AG04449 (cell line): ENCODE measurements at regions not wholly inside any gene's neighbourhood (a gene's known extent, or its start where the extent isn't known, plus 50 kb on each side); places are given as distances from the start of the nearest gene placed in this dataset.

Experiments used
- CTCF ChIA-PET: fragments of 350-600 bp; formaldehyde crosslinking; extraction: SDS; loops from one replicate; lab custom pipeline; 2021; ENCODE audit warnings: antibody characterized with exemption; lab: Yijun Ruan, JAX
- POLR2A ChIA-PET: fragments of 400-600, 350-600 bp; formaldehyde crosslinking; extraction: SDS; loops from one replicate; lab custom pipeline; 2020; ENCODE audit warnings: antibody characterized with exemption, inconsistent platforms; lab: Yijun Ruan, JAX
- DNase-seq: peaks from one replicate; pipeline ENCODE4 v3.0.0-alpha.2; 2010; ENCODE audit warnings: low read depth, low spot score
- H3K4me3 ChIP-seq: 2 replicates; pipeline ENCODE4 v1.5.1; 2011; ENCODE audit warnings: low read depth, mild to moderate bottlenecking, control low read depth, low read length
- TF ChIP-seq, protein P1 (sequence below): IDR thresholded peaks from one replicate; pipeline ENCODE4 v1.5.1; 2011; ENCODE audit warnings: mild to moderate bottlenecking, moderate library complexity, low read length, control low read depth, inconsistent platforms; ENCODE audit not compliant: insufficient read depth; ENCODE audit errors: missing control alignments

DNA sequence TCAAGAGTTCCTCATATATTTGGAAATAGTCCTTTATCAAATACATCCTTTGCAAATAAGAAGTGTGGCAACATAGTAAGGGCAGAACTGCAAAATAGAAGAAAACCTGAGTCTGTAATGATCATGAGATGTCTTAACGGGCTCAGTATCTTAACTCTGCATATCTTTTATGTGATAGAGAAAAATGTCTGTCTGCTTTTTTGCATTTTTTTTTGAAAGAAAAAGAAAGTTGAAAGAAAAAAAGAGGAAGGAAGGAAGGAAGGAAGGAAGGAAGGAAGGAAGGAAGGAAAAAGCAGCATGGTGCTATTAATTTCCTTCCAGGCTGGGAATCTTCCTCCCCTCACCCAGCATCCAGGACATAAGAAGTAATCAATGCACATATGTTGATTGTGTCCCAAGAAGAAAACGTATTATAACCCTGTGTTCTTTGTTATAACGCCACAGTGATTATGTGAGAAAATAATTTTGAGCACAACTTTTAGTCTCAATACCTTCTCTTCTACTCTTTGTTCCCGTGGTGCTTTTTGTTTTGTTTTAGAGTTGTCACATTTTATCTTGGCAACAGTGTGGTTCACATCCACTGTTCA is 58.7 kb upstream of the PCSK2 start:
- ChIA-PET POLR2A (no interaction called here), CTCF (no interaction called here)
- TF ChIP-seq, protein P1, sequence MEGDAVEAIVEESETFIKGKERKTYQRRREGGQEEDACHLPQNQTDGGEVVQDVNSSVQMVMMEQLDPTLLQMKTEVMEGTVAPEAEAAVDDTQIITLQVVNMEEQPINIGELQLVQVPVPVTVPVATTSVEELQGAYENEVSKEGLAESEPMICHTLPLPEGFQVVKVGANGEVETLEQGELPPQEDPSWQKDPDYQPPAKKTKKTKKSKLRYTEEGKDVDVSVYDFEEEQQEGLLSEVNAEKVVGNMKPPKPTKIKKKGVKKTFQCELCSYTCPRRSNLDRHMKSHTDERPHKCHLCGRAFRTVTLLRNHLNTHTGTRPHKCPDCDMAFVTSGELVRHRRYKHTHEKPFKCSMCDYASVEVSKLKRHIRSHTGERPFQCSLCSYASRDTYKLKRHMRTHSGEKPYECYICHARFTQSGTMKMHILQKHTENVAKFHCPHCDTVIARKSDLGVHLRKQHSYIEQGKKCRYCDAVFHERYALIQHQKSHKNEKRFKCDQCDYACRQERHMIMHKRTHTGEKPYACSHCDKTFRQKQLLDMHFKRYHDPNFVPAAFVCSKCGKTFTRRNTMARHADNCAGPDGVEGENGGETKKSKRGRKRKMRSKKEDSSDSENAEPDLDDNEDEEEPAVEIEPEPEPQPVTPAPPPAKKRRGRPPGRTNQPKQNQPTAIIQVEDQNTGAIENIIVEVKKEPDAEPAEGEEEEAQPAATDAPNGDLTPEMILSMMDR: no peak
- no peak for DNase-seq
- H3K4me3 ChIP-seq: no peak overlapping the region

DNA sequence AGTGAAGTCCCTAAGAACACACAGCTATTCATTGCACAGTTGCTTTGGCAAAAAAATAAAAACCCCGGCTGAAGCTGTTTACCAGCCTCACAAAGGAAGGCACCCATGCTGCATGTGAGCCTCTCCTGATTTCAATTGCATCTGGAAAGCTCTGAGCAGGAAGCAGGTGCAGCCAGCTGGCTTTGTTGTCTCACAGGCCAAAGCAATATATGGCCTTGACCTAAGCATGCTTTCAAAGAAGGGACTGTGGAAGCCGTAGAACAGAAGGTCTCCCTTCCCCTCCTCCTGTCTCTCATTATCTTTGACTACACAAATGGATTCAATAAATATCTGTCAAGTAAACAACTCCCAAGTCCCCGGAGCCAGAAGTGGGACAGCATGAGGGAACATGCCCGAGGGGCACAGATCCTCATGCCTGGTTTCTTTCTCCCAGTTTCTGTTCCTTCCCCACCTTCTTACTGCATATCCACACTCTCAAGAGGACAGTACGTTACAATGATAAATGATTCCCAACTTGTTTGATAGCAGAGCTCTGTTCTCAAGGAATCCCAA is 57.2 kb upstream of the PCSK2 start:
- CTCF ChIA-PET: no interaction called here
- no peak for DNase-seq
- H3K4me3 ChIP-seq: no peak overlapping the region
- POLR2A ChIA-PET: no interaction called here
- TF ChIP-seq, protein P1: no peak

DNA sequence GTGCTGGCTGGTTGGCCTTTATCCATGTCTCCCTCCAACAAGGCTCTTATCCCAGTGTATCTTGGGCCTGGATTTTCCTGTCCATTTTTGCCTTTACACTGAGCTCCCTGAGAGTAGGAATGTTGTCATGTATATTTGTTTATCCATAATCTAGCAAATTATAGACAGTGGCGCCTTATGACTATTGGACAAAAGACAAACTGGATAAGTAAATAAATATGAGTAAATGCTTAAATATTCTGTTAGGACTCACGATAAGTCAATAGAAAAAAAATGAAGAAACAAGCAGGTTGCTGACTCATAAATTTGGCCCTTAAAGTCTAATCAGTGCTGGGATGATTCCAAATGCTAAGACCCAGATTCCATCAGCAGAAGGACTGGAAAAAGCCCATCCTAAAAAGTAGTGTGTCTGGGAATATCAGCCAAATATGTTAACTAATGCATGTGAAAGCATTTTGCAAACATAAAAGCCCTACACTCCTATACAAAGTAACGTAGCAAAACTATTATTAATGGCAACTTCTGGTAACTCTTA is 55.0 kb upstream of the PCSK2 start:
- no peak for DNase-seq
- H3K4me3 ChIP-seq: no peak overlapping the region
- TF ChIP-seq, protein P1: no peak
- ChIA-PET CTCF (interaction anchor here (1.0 kb wide), 1 partner anchor 260 kb away, joined by 3 read pairs; no protein-coding TSS in a partner anchor), POLR2A (no interaction called here)

DNA sequence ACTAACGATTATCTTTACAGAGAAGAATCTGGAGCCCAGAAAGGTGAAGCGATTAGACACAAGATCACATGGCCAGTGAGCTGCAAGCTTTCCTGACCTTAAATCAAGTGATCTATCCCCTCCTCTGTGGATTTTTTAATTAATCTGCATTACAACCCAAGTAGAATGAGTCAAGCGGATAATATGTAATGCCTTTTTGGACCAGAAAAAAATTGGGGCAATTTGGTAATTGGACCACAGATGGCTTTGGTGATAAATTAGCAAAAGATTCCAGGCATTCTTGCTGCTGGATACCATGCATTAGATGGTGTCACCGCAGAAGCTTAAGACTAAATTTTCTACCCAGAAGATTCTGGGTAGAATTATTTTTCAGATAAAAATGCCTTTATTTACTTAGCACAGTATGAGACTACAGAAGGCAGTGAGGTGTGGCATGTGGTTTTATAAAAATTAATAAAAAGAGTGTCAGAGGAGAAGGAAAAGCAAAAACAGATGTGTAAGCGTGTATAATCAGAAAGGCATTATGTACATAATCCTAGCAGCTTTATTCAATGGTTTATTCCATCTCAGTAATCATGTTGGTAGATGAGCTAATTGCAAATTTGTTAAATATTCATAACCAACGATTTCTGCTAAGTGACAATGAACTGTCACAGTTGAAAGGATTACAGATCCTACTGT is 53.9 kb upstream of the PCSK2 start:
- DNase-seq: no peak
- TF ChIP-seq, protein P1: no peak
- no peak overlapping the region for H3K4me3 ChIP-seq
- POLR2A ChIA-PET: no interaction called here
- CTCF ChIA-PET: interaction anchor here (1.0 kb wide), 1 partner anchor 259 kb away, joined by 3 read pairs; no protein-coding TSS in a partner anchor
